Esophagus muscularis mucosa (tissue), 4 donors: ENCODE measurements at regions not wholly inside any gene's neighbourhood (a gene's known extent, or its start where the extent isn't known, plus 50 kb on each side); places are given as distances from the start of the nearest gene placed in this dataset.

Experiments used
- DNase-seq: peaks from one replicate; pipeline ENCODE4 v3.0.0-alpha.2; 2017; ENCODE audit errors: extremely low spot score
- H3K27ac ChIP-seq, 4 donors: fragments of 200-600 bp; sonication (generic); replicated peaks in 1 of 4; 1 replicate in 3 of 4; 2 replicates in 1 of 4; pipeline ENCODE4 v1.5.1; 2016 to 2019; ENCODE audit warnings: mild to moderate bottlenecking in 1 of 4
- H3K27me3 ChIP-seq, 4 donors: fragments of 200-600 bp; sonication (generic); one replicate each; pipeline versions ENCODE4 v1.5.1 to v1.6.0; 2016 to 2019
- H3K36me3 ChIP-seq, 4 donors: fragments of 200-600 bp; sonication (generic); one replicate each; pipeline ENCODE4 v1.5.1; 2016 to 2019
- H3K4me1 ChIP-seq, 4 donors: fragments of 200-600 bp; sonication (generic); one replicate each; pipeline ENCODE4 v1.5.1; 2016 to 2019
- H3K4me3 ChIP-seq, 4 donors: fragments of 200-600 bp; sonication (generic); 1 replicate in 2 of 4; 2 replicates in 2 of 4; pipeline ENCODE4 v1.5.1; 2016 to 2019; ENCODE audit warnings: mild to moderate bottlenecking in 4 of 4, moderate library complexity in 1 of 4
- H3K9me3 ChIP-seq, 4 donors: fragments of 200-600 bp; sonication (generic); 1 replicate in 3 of 4; 2 replicates in 1 of 4; pipeline ENCODE4 v1.5.1; 2016 to 2019
- CTCF ChIP-seq, 3 experiments: fragments of 200-600 bp in 2 of 3; fragments of 450-650 bp in 1 of 3; sonication (generic) in 2 of 3; IDR thresholded peaks; one replicate each; pipeline ENCODE4 v1.5.1; 2017 to 2019; ENCODE audit warnings: antibody characterized with exemption in 3 of 3, mild to moderate bottlenecking in 2 of 3, moderate library complexity in 1 of 3
- EP300 ChIP-seq: sonication (generic); formaldehyde crosslinking; IDR thresholded peaks from one replicate; pipeline ENCODE4 v1.6.1; 2017; ENCODE audit warnings: antibody characterized with exemption
- POLR2A ChIP-seq: fragments of 450-650 bp; IDR thresholded peaks from one replicate; pipeline ENCODE4 v1.6.1; 2017; ENCODE audit warnings: antibody characterized with exemption, moderate library complexity, mild to moderate bottlenecking, low read depth
- POLR2AphosphoS5 ChIP-seq, 2 donors: sonication (generic); formaldehyde crosslinking; IDR thresholded peaks; one replicate each; pipeline ENCODE4 v1.6.1; 2017; ENCODE audit warnings: antibody characterized with exemption in 2 of 2
- WGBS: methylation state at CpG from one replicate; pipeline ENCODE4 v1.1.5; 2018; 5-methylcytosine and 5-hydroxymethylcytosine counted together
- intact Hi-C: fragments of 100-400 bp; cut with DNase I; formaldehyde crosslinking; loops from one replicate; pipeline ENCODE4 v1.15.1; 2023

GRCh38 chr14:94940263-94940993 is 170.5 kb upstream of the GSC start:
- Histone ChIP-seq H3K4me3 (no peak overlapping the region), H3K4me1 (peaks cover 14 to 28% (median 21%) of the 10 kb centered on the region in 4 donors), H3K9me3 (no peaks in the 10 kb centered on the region), H3K36me3 (no peaks in the 10 kb centered on the region), H3K27me3 (no peaks in the 10 kb centered on the region), H3K27ac (no peak overlapping the region)
- no peak for DNase-seq
- TF ChIP-seq EP300 (no peak), POLR2A (no peak), CTCF (IDR thresholded peaks at IDR 0.05) (no peak), POLR2AphosphoS5 (IDR thresholded peaks at IDR 0.05) (no peak)
- WGBS: 94% methylated on average over 8 of the region's 11 CpGs
- intact Hi-C loops: no loop called here

- H3K4me1 ChIP-seq: peaks cover 14 to 44% (median 38%) of the 10 kb centered on the region in 4 donors
Observed at GRCh38 chr14:94938016-94938415, 168.1 kb upstream of the GSC start.

GRCh38 chr14:94936901-94937685 is 167.2 kb upstream of the GSC start:
- intact Hi-C loops: no loop called here
- whole genome bisulfite sequencing: 27% methylated on average over 19 of the region's 24 CpGs
- peak overlapping the region; percentile 46 to 52 (median 47) for H3K4me3 ChIP-seq
- DNase-seq: no peak
- H3K36me3 ChIP-seq: no peaks in the 10 kb centered on the region
- no peaks in the 10 kb centered on the region for H3K27me3 ChIP-seq
- peak overlapping the region; percentile 89 to 94 (median 92) for H3K27ac ChIP-seq
- TF ChIP-seq POLR2AphosphoS5 (IDR thresholded peaks at IDR 0.05) (no peak), POLR2A (no peak), EP300 (no peak), CTCF (IDR thresholded peaks at IDR 0.05) (no peak)
- H3K4me1 ChIP-seq: peaks cover 14 to 44% (median 38%) of the 10 kb centered on the region in 4 donors
- no peaks in the 10 kb centered on the region for H3K9me3 ChIP-seq

More at GRCh38 chr14:94938016-94938415, 168.1 kb upstream of the GSC start:
- H3K9me3 ChIP-seq: no peaks in the 10 kb centered on the region
- DNase-seq: no peak
- WGBS: 100% methylated on average over 2 of the region's 2 CpGs
- no peak overlapping the region for H3K27ac ChIP-seq
- no peak overlapping the region for H3K4me3 ChIP-seq
- intact Hi-C loops: no loop called here
- TF ChIP-seq POLR2AphosphoS5 (IDR thresholded peaks at IDR 0.05) (no peak), CTCF (IDR thresholded peaks at IDR 0.05) (no peak)
- H3K27me3 ChIP-seq: no peaks in the 10 kb centered on the region
- H3K36me3 ChIP-seq: no peaks in the 10 kb centered on the region

GRCh38 chr14:94936401-94936892 is 166.5 kb upstream of the GSC start:
- H3K27ac ChIP-seq: peak overlapping the region; percentile 89 to 94 (median 92)
- peaks cover 14 to 44% (median 38%) of the 10 kb centered on the region in 4 donors for H3K4me1 ChIP-seq

GRCh38 chr14:94935706-94936300 is 165.9 kb upstream of the GSC start:
- H3K9me3 ChIP-seq: no peaks in the 10 kb centered on the region
- TF ChIP-seq EP300 (no peak), POLR2A (no peak), POLR2AphosphoS5 (IDR thresholded peaks at IDR 0.05) (no peak), CTCF (IDR thresholded peaks at IDR 0.05) (no peak)
- intact Hi-C loops: no loop called here
- H3K27me3 ChIP-seq: no peaks in the 10 kb centered on the region
- no peaks in the 10 kb centered on the region for H3K36me3 ChIP-seq
- H3K27ac ChIP-seq: peak overlapping the region; percentile 89 to 94 (median 92)
- DNase-seq: no peak
- peaks cover 14 to 44% (median 38%) of the 10 kb centered on the region in 4 donors for H3K4me1 ChIP-seq
- H3K4me3 ChIP-seq: no peak overlapping the region
- WGBS: 76% methylated on average over 13 of the region's 13 CpGs

More at GRCh38 chr14:94936401-94936892, 166.5 kb upstream of the GSC start:
- peak; percentile 94 for DNase-seq
- 19% methylated on average over 21 of the region's 26 CpGs for WGBS
- intact Hi-C loops: no loop called here
- Histone ChIP-seq H3K4me3 (peak overlapping the region; percentile 46 to 52 (median 47)), H3K9me3 (no peaks in the 10 kb centered on the region), H3K36me3 (no peaks in the 10 kb centered on the region), H3K27me3 (no peaks in the 10 kb centered on the region)
- no peak for TF ChIP-seq POLR2A
- TF ChIP-seq POLR2AphosphoS5 (IDR thresholded peaks at IDR 0.05): peak; percentile 80 to 81
